Omental fat pad (tissue), 3 donors: ENCODE measurements at regions not wholly inside any gene's neighbourhood (a gene's known extent, or its start where the extent isn't known, plus 50 kb on each side); places are given as distances from the start of the nearest gene placed in this dataset.

ENCODE experiments used
- ATAC-seq: fragments of 150-250 bp; one replicate; pipeline ENCODE4 v1.9.1; 2016; ENCODE audit warnings: mild to moderate bottlenecking, moderate library complexity; ENCODE audit not compliant: low FRiP score
- DNase-seq: peaks from one replicate; pipeline ENCODE4 v3.0.0-alpha.2; 2019; ENCODE audit warnings: low spot score
- TF ChIP-seq, protein P1 (sequence below), 3 donors: fragments of 450-650 bp; IDR thresholded peaks; one replicate each; pipeline ENCODE4 v1.5.1; 2016 to 2017; ENCODE audit warnings: antibody characterized with exemption in 3 of 3, mild to moderate bottlenecking in 3 of 3, moderate library complexity in 2 of 3

DNA sequence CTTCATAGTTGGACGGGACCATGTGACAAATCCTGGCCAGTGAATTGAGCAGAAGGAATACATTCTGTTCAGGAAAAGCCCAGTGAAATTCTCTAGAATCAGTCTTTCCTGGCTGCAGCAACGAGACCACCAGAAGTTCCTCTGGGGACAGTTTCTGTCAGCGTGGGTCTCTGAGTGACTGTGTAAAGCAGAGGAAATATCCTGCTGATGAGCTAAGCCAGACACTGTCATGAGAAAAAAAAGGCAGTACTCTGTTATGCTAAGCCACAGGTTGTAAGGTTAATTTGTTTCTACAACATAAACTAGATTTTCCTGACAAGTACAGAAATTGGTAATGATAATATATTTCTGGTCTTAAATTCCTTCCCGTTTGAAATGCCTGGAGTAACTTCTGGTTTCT lies 664.4 kb downstream of the LMO4 start:
- TF ChIP-seq, protein P1, sequence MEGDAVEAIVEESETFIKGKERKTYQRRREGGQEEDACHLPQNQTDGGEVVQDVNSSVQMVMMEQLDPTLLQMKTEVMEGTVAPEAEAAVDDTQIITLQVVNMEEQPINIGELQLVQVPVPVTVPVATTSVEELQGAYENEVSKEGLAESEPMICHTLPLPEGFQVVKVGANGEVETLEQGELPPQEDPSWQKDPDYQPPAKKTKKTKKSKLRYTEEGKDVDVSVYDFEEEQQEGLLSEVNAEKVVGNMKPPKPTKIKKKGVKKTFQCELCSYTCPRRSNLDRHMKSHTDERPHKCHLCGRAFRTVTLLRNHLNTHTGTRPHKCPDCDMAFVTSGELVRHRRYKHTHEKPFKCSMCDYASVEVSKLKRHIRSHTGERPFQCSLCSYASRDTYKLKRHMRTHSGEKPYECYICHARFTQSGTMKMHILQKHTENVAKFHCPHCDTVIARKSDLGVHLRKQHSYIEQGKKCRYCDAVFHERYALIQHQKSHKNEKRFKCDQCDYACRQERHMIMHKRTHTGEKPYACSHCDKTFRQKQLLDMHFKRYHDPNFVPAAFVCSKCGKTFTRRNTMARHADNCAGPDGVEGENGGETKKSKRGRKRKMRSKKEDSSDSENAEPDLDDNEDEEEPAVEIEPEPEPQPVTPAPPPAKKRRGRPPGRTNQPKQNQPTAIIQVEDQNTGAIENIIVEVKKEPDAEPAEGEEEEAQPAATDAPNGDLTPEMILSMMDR (IDR thresholded peaks at IDR 0.05): no peak
- ATAC-seq: no peak
- DNase-seq: no peak

DNA sequence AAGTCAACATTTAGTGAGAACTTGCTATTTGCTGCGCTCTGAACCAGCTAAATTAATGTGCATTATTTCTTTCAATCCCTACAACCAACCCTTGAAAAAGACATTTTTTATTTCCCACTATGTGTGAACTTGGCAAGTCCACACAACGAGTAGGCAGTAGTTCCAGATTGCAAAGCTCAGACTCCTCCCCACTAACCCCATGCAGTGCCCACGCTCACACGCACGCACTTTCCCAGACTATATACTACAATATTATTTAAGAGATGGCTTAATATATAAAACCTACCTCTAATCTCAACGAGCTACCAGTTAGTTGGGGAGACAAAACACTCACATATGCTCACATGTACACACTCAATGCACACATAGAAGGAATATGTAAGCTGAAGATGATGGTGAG lies 671.2 kb downstream of the LMO4 start:
- DNase-seq (no peak), ATAC-seq (no peak)
- TF ChIP-seq, protein P1 (IDR thresholded peaks at IDR 0.05): no peak

DNA sequence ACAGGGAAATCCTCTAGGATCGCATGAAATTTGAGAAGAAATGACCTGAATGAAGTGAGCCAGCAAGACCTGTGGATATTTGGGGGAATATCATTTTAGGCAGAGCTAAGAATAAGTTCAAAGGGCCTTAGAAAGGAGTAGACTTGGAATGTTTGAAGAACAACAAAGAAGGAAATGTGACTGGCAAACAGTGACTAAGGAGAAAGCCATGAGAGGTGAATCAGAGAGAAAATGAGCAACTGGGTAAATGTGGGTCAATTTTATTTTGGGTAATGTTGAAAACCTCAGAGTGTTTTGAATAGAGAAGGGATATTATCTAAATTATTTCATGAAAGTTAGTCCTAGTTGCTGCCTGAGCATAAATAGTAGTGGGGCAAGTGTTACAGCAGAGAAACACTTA lies 672.8 kb downstream of the LMO4 start:
- TF ChIP-seq, protein P1 (IDR thresholded peaks at IDR 0.05): no peak
- no peak for DNase-seq
- ATAC-seq: no peak

DNA sequence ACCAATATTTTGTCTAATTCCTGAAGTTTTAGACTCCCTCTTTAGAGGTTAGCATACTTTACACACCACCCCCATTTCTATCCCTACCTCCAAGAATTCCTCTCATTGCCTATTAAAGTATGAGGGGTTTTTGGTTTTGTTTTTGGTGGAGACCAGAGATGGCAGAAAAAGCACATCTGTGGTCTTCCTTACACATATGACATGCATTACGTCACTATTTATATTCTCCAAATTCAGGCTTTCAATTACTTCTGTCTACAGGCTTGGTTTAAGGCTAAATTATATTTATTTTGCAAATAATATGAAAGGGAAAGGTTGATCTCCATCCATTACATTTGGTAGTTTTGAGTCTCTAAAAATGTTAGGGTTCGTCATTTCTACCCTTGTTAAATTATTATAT lies 674.6 kb downstream of the LMO4 start:
- ATAC-seq (no peak), DNase-seq (no peak)
- TF ChIP-seq, protein P1 (IDR thresholded peaks at IDR 0.05): no peak

DNA sequence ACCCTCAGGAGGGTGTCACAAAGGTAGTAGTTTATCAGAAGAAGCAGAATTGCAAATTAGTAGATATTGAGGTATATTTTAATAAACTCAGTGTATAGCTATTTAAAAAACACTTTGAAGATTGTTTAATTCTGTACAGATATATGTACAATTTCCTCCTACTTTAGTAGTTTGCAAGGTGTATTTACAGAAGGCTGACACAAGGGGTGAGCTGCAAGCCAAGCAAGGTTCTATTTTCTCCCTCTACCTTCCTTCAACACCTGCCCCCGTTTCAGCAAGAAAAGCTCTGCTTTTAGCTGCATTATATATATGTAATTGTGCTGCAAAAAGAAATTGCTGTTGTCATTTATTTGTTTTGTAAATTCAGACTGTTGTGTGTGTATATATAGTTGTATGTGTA lies 674.2 kb upstream of the PKN2 start:
- ATAC-seq: no peak
- no peak for DNase-seq

DNA sequence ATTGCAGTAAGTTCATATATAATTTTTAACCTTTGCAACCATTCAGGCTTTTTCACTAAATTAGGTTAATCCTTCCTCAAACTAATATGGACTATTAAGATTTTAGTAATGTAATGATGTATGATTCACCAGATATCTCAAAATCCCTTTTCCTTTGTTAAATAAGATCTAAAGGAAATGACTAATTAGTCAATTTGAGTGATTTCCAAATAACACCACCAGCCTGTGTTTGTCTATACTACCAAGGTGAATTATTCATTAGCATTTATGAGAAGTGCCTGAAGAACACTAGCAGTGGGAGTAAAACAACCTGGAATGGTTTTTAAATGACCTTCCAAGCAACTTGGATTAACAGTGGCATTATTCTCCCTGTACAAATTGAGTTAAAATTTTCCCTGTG lies 670.6 kb upstream of the PKN2 start:
- TF ChIP-seq, protein P1 (IDR thresholded peaks at IDR 0.05): no peak
- no peak for ATAC-seq
- no peak for DNase-seq

More for the DNA sequence above, 674.2 kb upstream of the PKN2 start:
- TF ChIP-seq, protein P1 (IDR thresholded peaks at IDR 0.05): no peak

DNA sequence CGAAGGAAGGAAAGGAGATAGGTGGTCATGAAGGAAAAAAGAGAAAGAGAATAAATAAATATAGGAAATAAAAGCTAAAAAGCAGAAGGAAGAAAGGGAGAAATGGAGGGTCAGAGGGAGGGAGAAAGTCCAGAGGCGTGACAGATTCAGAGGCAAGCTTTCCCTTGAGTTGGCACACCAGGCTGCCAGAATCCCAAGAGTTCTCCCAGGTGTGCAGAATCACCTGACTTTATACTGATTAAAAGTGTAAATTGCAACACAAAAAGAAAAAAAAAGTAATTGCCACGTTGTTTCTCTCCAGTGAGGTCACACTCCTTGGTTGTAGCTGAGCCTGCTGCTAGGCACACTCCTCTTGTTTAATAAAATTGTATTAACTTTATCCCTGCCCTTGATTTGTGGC lies 669.9 kb upstream of the PKN2 start:
- ATAC-seq (no peak), DNase-seq (no peak)
- TF ChIP-seq, protein P1 (IDR thresholded peaks at IDR 0.05): no peak
